IMR-90 (cell line): ENCODE measurements at regions not wholly inside any gene's neighbourhood (a gene's known extent, or its start where the extent isn't known, plus 50 kb on each side); places are given as distances from the start of the nearest gene placed in this dataset.

ENCODE experiments used
- ATAC-seq: fragments of 200-7000 bp; cut with Tn5 transposase; 2 replicates; pipeline ENCODE4 v1.9.1; 2020; ENCODE audit warnings: low read depth, mild to moderate bottlenecking, moderate library complexity
- BruUV-seq: library from RNA; stranded (reverse); fragments of 400-500 nt; replicated peaks from 2 replicates; lab custom pipeline; 2021; lab: Mats Ljungman, UMichigan
- CTCF ChIA-PET: fragments of 300-600 bp; formaldehyde crosslinking; extraction: SDS; loops from one replicate; lab custom pipeline; 2021; ENCODE audit warnings: antibody characterized with exemption; lab: Yijun Ruan, JAX
- POLR2A ChIA-PET: fragments of 300-600 bp; sonication (Branson Sonifier 250); formaldehyde crosslinking; loops from one replicate; lab custom pipeline; 2022; ENCODE audit warnings: antibody characterized with exemption; ENCODE audit not compliant: unreplicated experiment; lab: Charles Lee
- DNase-seq: peaks from one replicate; pipeline ENCODE4 v3.0.0; 2013
- H2AFZ ChIP-seq: replicated peaks from 2 replicates; pipeline ENCODE3; 2013; ENCODE audit warnings: low read length, mild to moderate bottlenecking; ENCODE audit not compliant: poor library complexity
- H2AK5ac ChIP-seq: 2 replicates; pipeline ENCODE4 v1.6.1; 2013; ENCODE audit warnings: low read depth, low read length, inconsistent platforms
- H2AK9ac ChIP-seq: replicated peaks from 2 replicates; pipeline ENCODE3; 2013; ENCODE audit warnings: mild to moderate bottlenecking, low read depth, low read length, moderate library complexity; ENCODE audit not compliant: poor library complexity
- H2BK120ac ChIP-seq: 2 replicates; pipeline ENCODE4 v1.6.1; 2013; ENCODE audit warnings: low read depth, low read length, inconsistent platforms
- H2BK15ac ChIP-seq: 3 replicates; pipeline ENCODE4 v1.6.1; 2013; ENCODE audit warnings: low read depth, low read length, inconsistent platforms
- H2BK20ac ChIP-seq: 2 replicates; pipeline ENCODE4 v1.6.1; 2013; ENCODE audit warnings: low read depth, mild to moderate bottlenecking, inconsistent platforms, low read length, moderate library complexity
- H2BK5ac ChIP-seq: 2 replicates; pipeline ENCODE4 v1.6.1; 2013; ENCODE audit warnings: mild to moderate bottlenecking, low read depth, low read length, inconsistent platforms; ENCODE audit not compliant: poor library complexity, severe bottlenecking
- H3K14ac ChIP-seq: replicated peaks from 2 replicates; pipeline ENCODE4 v1.6.1; 2013; ENCODE audit warnings: low read depth, low read length, inconsistent platforms
- H3K18ac ChIP-seq: 2 replicates; pipeline ENCODE4 v1.6.1; 2013; ENCODE audit warnings: low read depth, low read length, control low read depth
- H3K23ac ChIP-seq: 2 replicates; pipeline ENCODE4 v1.6.1; 2013; ENCODE audit warnings: low read depth, low read length, inconsistent platforms
- H3K27ac ChIP-seq: 2 replicates; pipeline ENCODE4 v1.5.1; 2013; ENCODE audit warnings: mild to moderate bottlenecking, control low read depth, low read length; ENCODE audit not compliant: insufficient read depth
- H3K27me3 ChIP-seq: 2 replicates; pipeline ENCODE4 v1.6.1; 2013; ENCODE audit warnings: low read length; ENCODE audit not compliant: control insufficient read depth, insufficient read depth
- H3K36me3 ChIP-seq: 2 replicates; pipeline ENCODE4 v1.6.1; 2013; ENCODE audit warnings: low read length, mixed read lengths; ENCODE audit not compliant: control insufficient read depth, insufficient read depth
- H3K4ac ChIP-seq: 2 replicates; pipeline ENCODE4 v1.6.1; 2013; ENCODE audit warnings: low read depth, low read length, inconsistent platforms
- H3K4me1 ChIP-seq: 2 replicates; pipeline ENCODE4 v1.6.1; 2013; ENCODE audit warnings: low read length, mixed read lengths; ENCODE audit not compliant: control insufficient read depth, insufficient read depth
- H3K4me2 ChIP-seq: 2 replicates; pipeline ENCODE4 v1.6.1; 2013; ENCODE audit warnings: low read depth, mild to moderate bottlenecking, control low read depth, low read length, moderate library complexity
- H3K4me3 ChIP-seq: 2 replicates; pipeline ENCODE4 v1.5.1; 2013; ENCODE audit warnings: low read depth, mild to moderate bottlenecking, control low read depth, low read length, moderate library complexity; ENCODE audit not compliant: insufficient read depth
- H3K56ac ChIP-seq: 2 replicates; pipeline ENCODE4 v1.6.1; 2013; ENCODE audit warnings: low read length, inconsistent platforms; ENCODE audit not compliant: insufficient read depth; ENCODE audit errors: extremely low read depth
- H3K79me1 ChIP-seq, 2 experiments: 2 replicates each; pipeline ENCODE4 v1.6.1; 2013; ENCODE audit warnings: low read length in 2 of 2, inconsistent platforms in 1 of 2, low read depth in 1 of 2
- H3K9ac ChIP-seq: 2 replicates; pipeline ENCODE4 v1.6.1; 2013; ENCODE audit warnings: low read depth, low read length, control low read depth
- H3K9me1 ChIP-seq: 2 replicates; pipeline ENCODE4 v1.6.1; 2013; ENCODE audit warnings: low read length, inconsistent platforms; ENCODE audit not compliant: insufficient read depth
- H3K9me3 ChIP-seq: 2 replicates; pipeline ENCODE4 v1.6.1; 2013; ENCODE audit warnings: low read length; ENCODE audit not compliant: control insufficient read depth, insufficient read depth
- H4K20me1 ChIP-seq: 2 replicates; pipeline ENCODE4 v1.6.1; 2013; ENCODE audit warnings: low read length, inconsistent platforms; ENCODE audit not compliant: insufficient read depth
- H4K5ac ChIP-seq: 2 replicates; pipeline ENCODE4 v1.6.1; 2013; ENCODE audit warnings: mild to moderate bottlenecking, low read depth, low read length, control low read depth
- H4K8ac ChIP-seq, 2 experiments: 2 replicates each; pipeline ENCODE4 v1.6.1; 2013; ENCODE audit warnings: low read depth in 2 of 2, low read length in 2 of 2, control low read depth in 1 of 2, inconsistent platforms in 1 of 2
- H4K91ac ChIP-seq: 2 replicates; pipeline ENCODE4 v1.6.1; 2013; ENCODE audit warnings: low read depth, low read length, inconsistent platforms; ENCODE audit not compliant: insufficient read depth
- BHLHE40 ChIP-seq: fragments of 150-350 bp; IDR thresholded peaks from 2 replicates; pipeline ENCODE4 v1.6.1; 2016; ENCODE audit warnings: mild to moderate bottlenecking, low read depth, low read length
- ELK1 ChIP-seq: fragments of 150-350 bp; IDR thresholded peaks from 2 replicates; pipeline ENCODE4 v1.6.1; 2016; ENCODE audit warnings: low read depth, mild to moderate bottlenecking, low read length, moderate library complexity, borderline replicate concordance
- RFX5 ChIP-seq: IDR thresholded peaks from 2 replicates; pipeline ENCODE4 v1.8.0; 2012; ENCODE audit warnings: low read depth, mild to moderate bottlenecking, low read length, moderate library complexity
- WGBS, 2 experiments: methylation state at CpG; one replicate each; pipeline versions ENCODE4 v1.1.5 to v1.1.7; 2013; ENCODE audit warnings: missing lambda C conversion rate in 2 of 2; ENCODE audit not compliant: insufficient read length in 1 of 2; ENCODE audit errors: extremely low coverage in 2 of 2; 5-methylcytosine and 5-hydroxymethylcytosine counted together
- dilution Hi-C: fragments of 300-500 bp; cut with HindIII; formaldehyde crosslinking; loops from one replicate; pipeline ENCODE4 v1.14.3; 2018; ENCODE audit warnings: low sequenced_read_pairs; ENCODE audit not compliant: unreplicated experiment
- in situ Hi-C: fragments of 300-500 bp; cut with MboI; formaldehyde crosslinking; loops from 3 replicates; pipeline ENCODE4 v1.14.3; 2019; ENCODE audit warnings: low sequenced_read_pairs, inconsistent platforms, mixed read lengths
- intact Hi-C: fragments of 100-400 bp; cut with micrococcal nuclease; formaldehyde crosslinking; loops from 2 replicates; pipeline ENCODE4 v1.10.0; 2022

- Histone ChIP-seq H2AK5ac (no peak overlapping the region), H3K79me1 (no peaks in the 10 kb centered on the region), H4K8ac (no peak overlapping the region), H3K18ac (no peak overlapping the region), H3K4ac (no peak overlapping the region), H2BK20ac (no peak overlapping the region), H2BK15ac (no peak overlapping the region), H3K56ac (no peak overlapping the region), H3K14ac (no peak overlapping the region), H2BK5ac (no peak overlapping the region), H3K9me3 (peaks cover 2% of the 10 kb centered on the region), H3K27ac (no peak overlapping the region), H3K9ac (no peak overlapping the region), H3K9me1 (no peaks in the 10 kb centered on the region), H3K4me1 (no peaks in the 10 kb centered on the region), H4K91ac (no peak overlapping the region), H3K36me3 (no peaks in the 10 kb centered on the region), H3K4me2 (no peak overlapping the region), H2BK120ac (no peak overlapping the region), H3K23ac (no peak overlapping the region), H2AFZ (no peak overlapping the region), H4K20me1 (no peaks in the 10 kb centered on the region), H3K4me3 (no peak overlapping the region), H2AK9ac (no peak overlapping the region), H3K27me3 (no peaks in the 10 kb centered on the region), H4K5ac (no peak overlapping the region)
- dilution Hi-C loops = no loop called here
- intact Hi-C loops = no loop called here
- no peak for ATAC-seq
- BruUV-seq = no TSS peak
- in situ Hi-C loops = no loop called here
- CTCF ChIA-PET = interaction anchor here (0.7 kb wide), 1 partner anchor 27 kb away, joined by 3 read pairs; no protein-coding TSS in a partner anchor
- WGBS, 2 experiments = no CpG with 5 or more reads among the region's 5 CpGs
- no peak for DNase-seq
- TF ChIP-seq ELK1 = no peak
- no peak for TF ChIP-seq BHLHE40
- TF ChIP-seq RFX5 = no peak
- POLR2A ChIA-PET = no interaction called here
Measured at GRCh38 chr6:102631921-102632320, 1238.4 kb downstream of the GRIK2 start.
